SHP77 treated with DMSO at 0.1 percent for 48 hours (cell line): ENCODE measurements at regions not wholly inside any gene's neighbourhood (a gene's known extent, or its start where the extent isn't known, plus 50 kb on each side); places are given as distances from the start of the nearest gene placed in this dataset.
A peak's percentile ranks its signal among the peaks of the same experiment; 100 is the strongest.

Experiments
- DNase-seq: peaks from one replicate; lab custom pipeline; 2025; lab: John Stamatoyannopoulos, UW

DNA sequence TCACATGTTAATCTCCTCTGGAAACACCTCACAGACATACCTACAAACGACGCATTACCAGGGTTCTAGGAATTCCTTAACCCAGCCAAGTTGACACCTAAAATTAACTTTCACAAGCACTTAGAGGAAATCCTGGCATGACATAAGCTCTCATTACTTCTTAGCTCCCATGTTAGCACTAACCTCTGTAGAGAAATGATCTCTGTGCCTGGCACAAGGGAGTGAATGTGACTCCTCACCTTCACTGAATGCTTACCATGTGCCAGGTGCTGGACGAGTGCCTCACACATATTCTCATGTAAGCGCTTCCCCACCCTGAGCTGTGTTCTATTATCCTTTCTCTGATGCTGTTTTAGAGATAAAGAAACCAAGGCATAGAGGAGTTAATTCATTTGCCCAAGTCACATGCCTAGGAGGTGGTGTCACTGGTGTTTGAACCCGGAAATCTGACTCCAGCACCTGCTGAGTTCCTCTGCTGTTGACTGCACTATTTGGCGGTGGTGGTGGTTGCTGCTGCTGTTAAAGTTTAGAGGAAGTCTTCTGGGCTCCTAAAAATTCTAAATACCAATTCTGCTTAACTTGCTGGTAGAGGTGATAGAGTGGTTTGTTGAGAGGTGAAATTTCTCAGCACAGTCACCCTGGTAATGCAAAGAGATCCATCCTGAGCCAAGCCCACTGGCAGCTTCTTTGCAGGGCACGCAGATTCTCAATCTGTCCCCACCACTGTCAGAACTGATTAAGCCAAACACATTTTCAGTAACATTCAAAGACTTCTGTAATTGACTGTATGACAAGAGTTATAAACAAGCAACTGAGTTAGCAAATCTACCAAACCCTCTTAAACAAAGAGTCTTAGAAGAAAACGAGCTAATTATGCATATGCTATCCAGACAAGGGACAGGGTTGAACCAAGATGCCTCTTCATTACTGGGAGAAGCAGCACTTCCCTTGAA lies 200.3 kb downstream of the CMPK2 start:
- DNase-seq, result no peak

GRCh38 chr2:6667326-6667725 lies 198.4 kb downstream of the CMPK2 start:
- DNase-seq, result no peak

GRCh38 chr2:6671913-6672312 lies 193.8 kb downstream of the CMPK2 start:
- DNase-seq, result no peak

DNA sequence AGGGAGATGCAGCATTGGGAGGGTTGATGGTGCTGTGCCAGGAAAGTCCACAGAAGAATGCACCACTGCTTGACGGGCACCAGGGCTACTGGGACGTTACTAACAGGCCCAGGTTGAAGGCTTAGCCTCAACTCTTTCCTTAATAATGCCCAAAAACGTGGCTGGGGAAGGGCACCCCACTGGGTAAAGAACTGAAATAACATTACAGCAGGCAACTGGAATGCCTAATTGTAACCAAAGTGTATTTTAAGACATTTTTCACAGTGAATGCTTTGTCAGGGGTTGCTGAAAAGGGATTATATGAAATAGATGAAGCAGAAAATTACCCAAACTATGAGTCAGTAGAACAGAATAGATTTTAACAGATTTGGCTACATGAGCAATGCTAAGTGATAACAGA lies 191.3 kb downstream of the CMPK2 start:
- no peak for DNase-seq

- no peak for DNase-seq
Measured at GRCh38 chr2:6675791-6676190, 189.9 kb downstream of the CMPK2 start.

DNA sequence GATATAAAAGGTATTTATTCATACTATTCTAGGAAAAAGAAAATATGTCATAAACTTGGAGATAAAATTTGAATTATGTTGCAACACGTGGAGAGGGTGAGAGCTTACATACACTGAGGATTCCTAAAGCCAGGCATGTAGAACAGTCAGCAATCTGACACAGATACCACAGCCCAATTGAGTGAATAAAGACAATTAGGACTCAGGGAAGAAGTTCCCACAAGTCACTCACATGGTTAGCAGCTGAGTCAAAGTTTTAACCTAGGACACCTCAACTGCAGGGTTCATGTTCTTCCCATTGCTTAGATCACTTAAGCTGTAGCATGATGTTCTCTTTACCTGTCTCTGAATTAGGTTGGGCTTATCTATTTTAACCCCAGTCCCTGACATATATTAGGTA lies 189.5 kb downstream of the CMPK2 start:
- DNase-seq, result no peak

GRCh38 chr2:6676776-6677175 lies 188.9 kb downstream of the CMPK2 start:
- DNase-seq, result no peak

- no peak for DNase-seq
Measured at GRCh38 chr2:6679471-6679870, 186.2 kb downstream of the CMPK2 start.

DNA sequence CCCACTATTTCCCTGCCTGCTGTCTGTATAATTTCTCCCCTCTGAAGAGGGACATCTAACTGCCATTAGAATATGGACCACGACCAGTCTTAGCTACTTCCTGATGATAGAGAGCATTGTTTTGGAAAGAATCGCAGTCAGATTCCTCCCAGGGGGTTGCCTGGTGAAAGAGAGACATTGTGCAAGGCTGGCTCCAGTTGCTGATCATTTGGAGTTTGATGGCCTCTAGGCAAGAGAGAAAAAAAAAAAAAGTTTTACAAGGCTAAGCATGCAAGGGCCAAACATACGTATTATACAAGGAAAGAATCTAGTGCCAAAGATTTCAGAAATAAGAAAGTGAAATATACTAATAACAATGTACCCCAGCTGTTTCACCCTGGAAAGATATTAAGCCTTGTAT lies 182.2 kb downstream of the CMPK2 start:
- DNase-seq, result no peak

- DNase-seq, result no peak
Measured at GRCh38 chr2:6685447-6685846, 180.3 kb downstream of the CMPK2 start.

DNA sequence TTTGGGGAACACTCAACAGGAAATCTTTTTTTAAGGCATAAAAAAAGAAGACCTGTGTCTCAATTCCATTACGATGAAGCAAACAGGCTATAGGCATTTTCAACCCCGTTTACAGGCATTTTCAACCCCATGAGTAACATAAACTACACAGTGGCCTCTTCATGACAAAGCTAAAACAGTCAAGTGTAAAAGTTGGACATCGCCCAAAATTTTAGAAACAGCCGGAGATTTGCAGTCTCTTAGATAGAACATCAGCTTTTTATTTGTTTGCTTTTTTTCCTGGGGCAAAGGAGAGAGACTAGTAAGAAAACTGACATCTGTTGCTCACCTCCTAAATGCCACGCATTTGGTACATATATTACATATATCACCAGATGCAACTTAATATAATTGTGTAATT lies 173.7 kb downstream of the CMPK2 start:
- no peak for DNase-seq

DNA sequence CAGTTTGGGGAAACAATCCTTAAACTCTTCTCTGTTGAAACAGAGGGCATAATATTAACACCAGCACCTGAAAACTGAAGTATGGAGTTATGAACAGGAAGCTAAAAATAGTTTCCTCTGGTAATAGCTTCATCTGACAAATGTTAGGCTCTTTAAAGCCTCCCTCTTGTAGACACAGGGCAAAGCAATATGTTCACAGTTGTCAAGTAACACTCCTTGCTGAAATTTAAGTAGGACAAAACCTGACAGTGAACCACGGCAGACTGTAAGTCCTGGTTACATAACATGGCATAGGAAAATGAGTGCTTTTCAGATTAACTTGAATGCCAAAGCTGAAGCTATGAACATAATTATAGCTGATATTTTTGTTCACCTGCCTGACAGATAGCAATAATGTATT lies 172.9 kb downstream of the CMPK2 start:
- DNase-seq, result no peak

DNA sequence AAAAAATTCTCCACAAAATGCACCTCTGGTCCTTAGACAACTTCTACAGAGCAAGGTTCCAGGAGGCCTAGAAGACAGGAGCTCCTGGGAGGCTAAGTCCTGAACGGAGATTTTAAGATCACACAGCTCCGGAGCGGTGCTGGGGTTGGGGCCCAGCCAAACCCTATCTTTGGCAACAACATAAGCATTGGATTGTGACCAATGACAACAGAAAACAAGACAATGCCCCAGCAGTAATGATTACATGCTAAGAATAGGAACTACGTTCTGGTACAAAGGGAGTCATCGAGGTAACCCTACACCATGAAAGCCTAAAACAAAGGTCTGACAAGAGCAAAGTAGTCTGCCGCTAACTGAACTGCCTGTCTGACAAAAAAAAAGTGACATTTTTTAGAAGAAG lies 171.2 kb downstream of the CMPK2 start:
- no peak for DNase-seq

DNA sequence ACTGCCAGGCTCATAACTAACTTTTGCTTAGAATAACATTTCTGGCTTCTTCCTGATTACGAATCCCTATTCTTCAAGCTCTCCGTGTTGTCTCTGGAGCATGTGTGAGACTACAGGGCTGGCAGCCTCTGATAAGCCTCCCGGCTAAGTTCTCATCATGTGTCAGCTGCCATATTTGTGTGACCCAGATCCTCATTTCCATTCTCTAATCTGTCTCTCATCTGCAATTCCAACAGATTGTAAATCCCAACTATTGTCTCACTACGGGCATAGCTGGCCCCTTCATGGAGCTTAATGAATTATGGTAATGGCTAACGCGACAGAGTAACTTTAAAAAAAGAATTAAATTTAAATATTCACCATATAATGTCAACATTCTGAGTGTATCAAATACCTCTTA lies 165.4 kb downstream of the CMPK2 start:
- no peak for DNase-seq

GRCh38 chr2:6704077-6704476 lies 161.6 kb downstream of the CMPK2 start:
- no peak for DNase-seq

DNA sequence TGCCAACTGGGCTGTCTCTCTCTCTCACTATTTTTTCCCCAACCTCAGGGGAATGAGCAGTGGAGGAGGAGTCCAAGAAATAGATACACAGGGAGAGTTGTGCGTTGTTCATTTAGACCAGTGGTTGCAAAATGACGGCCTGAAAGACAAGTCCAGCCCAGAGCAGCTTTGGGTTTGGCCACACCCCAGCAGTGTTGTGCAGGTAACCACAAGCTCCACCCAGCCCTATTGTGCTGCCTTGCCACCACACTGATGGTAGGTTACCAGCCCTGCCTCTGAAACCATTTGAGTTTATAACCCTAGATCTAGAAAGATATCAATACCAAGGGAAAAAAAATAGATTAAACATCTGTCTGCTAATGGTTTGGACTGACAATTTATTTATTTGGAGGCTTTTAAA lies 144.3 kb downstream of the CMPK2 start:
- DNase-seq, result no peak

DNA sequence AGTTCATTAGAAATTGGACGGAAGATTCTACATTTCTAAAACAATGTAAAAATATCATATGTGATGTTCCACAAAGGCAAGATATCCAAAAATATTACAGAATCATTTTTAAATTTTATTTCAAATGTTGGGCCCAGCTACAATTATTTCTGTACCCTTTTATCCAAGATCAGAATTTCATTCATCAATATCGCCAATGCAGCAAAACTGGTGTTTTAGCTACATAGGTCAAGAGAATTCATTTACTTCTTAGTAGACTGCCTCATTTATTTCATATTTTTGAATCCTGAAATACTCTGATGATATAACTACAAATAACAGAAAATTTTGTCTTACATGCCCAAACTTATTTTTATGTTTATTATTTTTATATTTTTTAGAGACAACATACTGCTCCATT lies 143.1 kb downstream of the CMPK2 start:
- no peak for DNase-seq

DNA sequence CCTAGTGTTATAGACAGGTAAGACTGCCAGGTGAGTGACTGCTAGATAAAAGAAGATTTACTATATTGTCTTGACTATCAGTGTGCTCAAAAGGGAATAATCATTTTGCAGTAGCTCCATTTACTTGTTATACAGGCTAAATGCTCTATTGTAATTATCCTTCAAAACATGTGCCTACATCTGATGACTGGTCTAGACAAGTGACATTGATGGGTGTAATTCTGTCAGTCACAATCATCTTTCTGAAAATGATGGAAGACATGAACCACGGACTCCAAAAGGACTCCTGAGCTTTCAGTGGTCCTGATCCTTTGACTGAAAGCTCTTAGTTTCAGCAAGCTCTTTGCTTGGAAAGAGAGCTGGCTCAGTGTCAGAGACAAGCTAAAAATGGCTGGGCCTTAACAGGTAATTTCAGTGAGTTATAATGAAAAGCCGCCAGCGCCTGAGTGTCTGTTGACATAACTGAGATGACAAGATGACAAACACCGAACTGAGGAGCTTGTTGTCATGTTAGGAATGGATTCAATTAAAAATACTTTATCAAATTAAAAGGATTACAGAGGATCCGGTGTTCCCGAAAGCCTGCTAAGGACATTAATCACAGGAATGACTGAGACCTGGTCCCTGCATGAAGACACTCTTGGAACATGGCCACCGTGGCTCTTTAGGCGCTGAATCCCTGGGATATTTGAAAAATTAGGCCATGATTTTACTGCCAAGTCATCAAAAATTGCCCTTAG lies 141.7 kb downstream of the CMPK2 start:
- DNase-seq, result peak; percentile 61

GRCh38 chr2:6724605-6725140 lies 141.0 kb downstream of the CMPK2 start:
- no peak for DNase-seq

- no peak for DNase-seq
Measured at GRCh38 chr2:6728156-6728555, 137.6 kb downstream of the CMPK2 start.

DNA sequence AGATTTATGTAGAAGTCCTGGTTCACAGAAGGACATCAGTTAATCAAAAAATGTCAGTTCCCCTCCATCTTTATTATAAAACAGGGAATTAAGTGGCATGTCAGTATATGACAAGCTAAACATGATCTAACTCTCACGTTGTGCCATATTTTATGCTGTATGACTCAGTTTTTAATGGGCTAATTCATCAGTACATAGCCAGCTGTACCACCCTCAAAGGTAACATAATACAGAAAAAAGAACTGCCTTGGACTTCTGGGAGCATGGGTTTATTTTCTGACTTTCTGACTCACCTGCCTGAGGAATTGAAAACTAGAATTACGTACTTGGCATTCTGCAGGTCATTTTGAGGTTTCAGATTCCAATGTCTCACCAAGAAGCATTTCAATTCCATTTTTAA lies 135.7 kb downstream of the CMPK2 start:
- DNase-seq, result no peak

- DNase-seq, result no peak
Measured at GRCh38 chr2:6730649-6731532, 134.8 kb downstream of the CMPK2 start.
